WTC11 (cell line): ENCODE measurements at regions not wholly inside any gene's neighbourhood (a gene's known extent, or its start where the extent isn't known, plus 50 kb on each side); places are given as distances from the start of the nearest gene placed in this dataset.

Experiments used
- CDX4 ChIP-seq: fragments of 250-450 bp; sonication (Bioruptor Pico); IDR thresholded peaks from 2 replicates; pipeline ENCODE4 v1.9.0; 2021; ENCODE audit warnings: moderate library complexity, mild to moderate bottlenecking, inconsistent platforms, borderline replicate concordance
- E2F5 ChIP-seq: sonication (generic); formaldehyde crosslinking; IDR thresholded peaks from 2 replicates; pipeline ENCODE4 v1.8.1; 2022; ENCODE audit warnings: mild to moderate bottlenecking, moderate library complexity, missing genetic modification reagents
- ELF4 ChIP-seq: sonication (generic); formaldehyde crosslinking; IDR thresholded peaks from 2 replicates; pipeline ENCODE4 v1.8.1; 2022; ENCODE audit warnings: low read depth, mild to moderate bottlenecking, moderate library complexity, missing genetic modification reagents
- NFYB ChIP-seq: sonication (generic); formaldehyde crosslinking; conservative IDR thresholded peaks from 2 replicates; pipeline ENCODE4 v1.8.0; 2022; ENCODE audit warnings: low read depth, missing genetic modification reagents
- RELA ChIP-seq: sonication (generic); formaldehyde crosslinking; IDR thresholded peaks from 2 replicates; pipeline ENCODE4 v1.8.1; 2022; ENCODE audit warnings: missing genetic modification reagents, mild to moderate bottlenecking, borderline replicate concordance
- TCF7 ChIP-seq: sonication (generic); formaldehyde crosslinking; IDR thresholded peaks from 2 replicates; pipeline ENCODE4 v1.8.0; 2022; ENCODE audit warnings: mild to moderate bottlenecking, low read depth, missing genetic modification reagents, moderate library complexity
- TEAD1 ChIP-seq: sonication (generic); formaldehyde crosslinking; IDR thresholded peaks from 2 replicates; pipeline ENCODE4 v1.8.0; 2022; ENCODE audit warnings: mild to moderate bottlenecking, missing genetic modification reagents
- TP53 ChIP-seq: sonication (generic); formaldehyde crosslinking; IDR thresholded peaks from 2 replicates; pipeline ENCODE4 v1.8.1; 2023; ENCODE audit warnings: mild to moderate bottlenecking, missing genetic modification reagents
- USF2 ChIP-seq: sonication (generic); formaldehyde crosslinking; IDR thresholded peaks from 2 replicates; pipeline ENCODE4 v1.8.1; 2023; ENCODE audit warnings: mild to moderate bottlenecking, missing genetic modification reagents, moderate library complexity
- TF ChIP-seq, protein P1 (sequence below): fragments of 200-600 bp; IDR thresholded peaks from 2 replicates; pipeline ENCODE4 v1.8.0; 2022; ENCODE audit warnings: antibody characterized with exemption
- TF ChIP-seq, protein P2 (sequence below): fragments of 250-450 bp; sonication (Bioruptor Pico); IDR thresholded peaks from 2 replicates; pipeline ENCODE4 v2.1.2; 2022; ENCODE audit warnings: mild to moderate bottlenecking, moderate library complexity

DNA sequence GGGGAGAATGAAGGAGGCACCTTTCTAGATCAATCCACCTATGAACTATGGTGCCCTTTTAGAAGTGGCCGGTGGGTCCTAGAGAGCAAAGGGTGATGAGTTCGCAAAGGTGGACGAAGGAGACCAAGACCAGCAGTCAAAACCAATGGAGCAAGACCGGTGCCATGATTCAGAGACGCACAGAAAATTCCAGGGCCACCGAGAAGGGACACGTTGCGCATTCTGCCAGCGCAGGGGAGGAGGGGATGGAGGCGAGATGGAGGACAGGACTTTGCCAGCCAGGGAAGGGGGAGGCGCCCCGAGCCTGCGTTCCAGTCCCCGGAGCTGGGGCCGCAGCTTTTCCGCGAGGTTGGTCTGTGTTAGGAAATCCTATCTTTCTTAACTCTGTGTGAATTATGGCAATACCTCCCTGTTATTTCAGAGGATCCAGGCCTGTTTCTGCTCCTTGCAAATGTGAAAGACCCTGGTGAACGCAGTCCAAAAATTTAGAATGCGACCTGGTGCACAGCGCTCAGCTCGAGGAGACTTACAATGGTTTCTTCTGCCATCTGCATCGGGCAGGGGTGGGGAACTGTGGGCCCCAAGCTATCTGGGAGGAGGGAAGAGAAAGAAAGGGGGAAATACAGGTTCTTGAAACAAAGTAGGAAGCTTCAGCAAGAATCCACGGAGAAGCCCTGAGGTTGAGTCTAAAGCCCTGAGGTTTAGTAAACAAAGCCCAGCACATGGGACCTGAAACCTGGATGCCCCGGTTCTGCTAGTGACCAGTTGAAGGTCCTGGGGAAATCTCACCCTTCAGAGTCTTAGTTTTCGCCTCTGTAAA is 129.4 kb downstream of the MRPS6 start:
- TF ChIP-seq NFYB (CRISPR knock-in tag), result no peak
- TF ChIP-seq, protein P1, sequence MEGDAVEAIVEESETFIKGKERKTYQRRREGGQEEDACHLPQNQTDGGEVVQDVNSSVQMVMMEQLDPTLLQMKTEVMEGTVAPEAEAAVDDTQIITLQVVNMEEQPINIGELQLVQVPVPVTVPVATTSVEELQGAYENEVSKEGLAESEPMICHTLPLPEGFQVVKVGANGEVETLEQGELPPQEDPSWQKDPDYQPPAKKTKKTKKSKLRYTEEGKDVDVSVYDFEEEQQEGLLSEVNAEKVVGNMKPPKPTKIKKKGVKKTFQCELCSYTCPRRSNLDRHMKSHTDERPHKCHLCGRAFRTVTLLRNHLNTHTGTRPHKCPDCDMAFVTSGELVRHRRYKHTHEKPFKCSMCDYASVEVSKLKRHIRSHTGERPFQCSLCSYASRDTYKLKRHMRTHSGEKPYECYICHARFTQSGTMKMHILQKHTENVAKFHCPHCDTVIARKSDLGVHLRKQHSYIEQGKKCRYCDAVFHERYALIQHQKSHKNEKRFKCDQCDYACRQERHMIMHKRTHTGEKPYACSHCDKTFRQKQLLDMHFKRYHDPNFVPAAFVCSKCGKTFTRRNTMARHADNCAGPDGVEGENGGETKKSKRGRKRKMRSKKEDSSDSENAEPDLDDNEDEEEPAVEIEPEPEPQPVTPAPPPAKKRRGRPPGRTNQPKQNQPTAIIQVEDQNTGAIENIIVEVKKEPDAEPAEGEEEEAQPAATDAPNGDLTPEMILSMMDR, result no peak
- no peak for TF ChIP-seq USF2
- no peak for TF ChIP-seq CDX4 (CRISPR knock-in tag)
- TF ChIP-seq TEAD1 (CRISPR knock-in tag), result no peak
- no peak for TF ChIP-seq TP53 (CRISPR knock-in tag)
- TF ChIP-seq, protein P2, sequence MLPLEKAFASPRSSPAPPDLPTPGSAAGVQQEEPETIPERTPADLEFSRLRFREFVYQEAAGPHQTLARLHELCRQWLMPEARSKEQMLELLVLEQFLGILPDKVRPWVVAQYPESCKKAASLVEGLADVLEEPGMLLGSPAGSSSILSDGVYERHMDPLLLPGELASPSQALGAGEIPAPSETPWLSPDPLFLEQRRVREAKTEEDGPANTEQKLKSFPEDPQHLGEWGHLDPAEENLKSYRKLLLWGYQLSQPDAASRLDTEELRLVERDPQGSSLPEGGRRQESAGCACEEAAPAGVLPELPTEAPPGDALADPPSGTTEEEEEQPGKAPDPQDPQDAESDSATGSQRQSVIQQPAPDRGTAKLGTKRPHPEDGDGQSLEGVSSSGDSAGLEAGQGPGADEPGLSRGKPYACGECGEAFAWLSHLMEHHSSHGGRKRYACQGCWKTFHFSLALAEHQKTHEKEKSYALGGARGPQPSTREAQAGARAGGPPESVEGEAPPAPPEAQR, result no peak
- no peak for TF ChIP-seq TCF7 (CRISPR knock-in tag)
- no peak for TF ChIP-seq RELA (CRISPR knock-in tag)
- no peak for TF ChIP-seq ELF4
- TF ChIP-seq E2F5, result no peak
